HK-2 (cell line): ENCODE measurements at regions not wholly inside any gene's neighbourhood (a gene's known extent, or its start where the extent isn't known, plus 50 kb on each side); places are given as distances from the start of the nearest gene placed in this dataset.

Experiments used
- DNase-seq: peaks from one replicate; pipeline ENCODE4 v3.0.0-alpha.2; 2018; ENCODE audit not compliant: unreplicated experiment

- DNase-seq, result no peak
Measured at GRCh38 chr7:81606078-81606863, 163.6 kb downstream of the HGF start.

GRCh38 chr7:81605493-81605892, 164.4 kb downstream of the HGF start:
- DNase-seq, result no peak

GRCh38 chr7:81604808-81605174, 165.1 kb downstream of the HGF start:
- DNase-seq, result peak; percentile 13

GRCh38 chr7:81604075-81604807, 165.6 kb downstream of the HGF start:
- DNase-seq, result peak; percentile 81

- no peak for DNase-seq
Measured at GRCh38 chr7:81600608-81601007, 169.2 kb downstream of the HGF start.

- DNase-seq, result no peak
Measured at GRCh38 chr7:81598951-81599350, 170.9 kb downstream of the HGF start.

- no peak for DNase-seq
Measured at GRCh38 chr7:81594767-81595166, 175.1 kb downstream of the HGF start.

GRCh38 chr7:81590131-81590530, 179.7 kb downstream of the HGF start:
- no peak for DNase-seq

GRCh38 chr7:81584667-81585066, 185.2 kb downstream of the HGF start:
- no peak for DNase-seq

- no peak for DNase-seq
Measured at GRCh38 chr7:81583882-81584533, 185.8 kb downstream of the HGF start.

GRCh38 chr7:81583090-81583489, 186.8 kb downstream of the HGF start:
- DNase-seq, result no peak

GRCh38 chr7:81577642-81578340, 192.1 kb downstream of the HGF start:
- DNase-seq, result no peak

- no peak for DNase-seq
Measured at GRCh38 chr7:81574723-81575326, 195.0 kb downstream of the HGF start.

- DNase-seq, result no peak
Measured at GRCh38 chr7:81573932-81574331, 195.9 kb downstream of the HGF start.

- no peak for DNase-seq
Measured at GRCh38 chr7:81573128-81573527, 196.7 kb downstream of the HGF start.

GRCh38 chr7:81562581-81562980, 207.3 kb downstream of the HGF start:
- DNase-seq, result no peak

GRCh38 chr7:81560708-81561107, 209.1 kb downstream of the HGF start:
- no peak for DNase-seq

- DNase-seq, result no peak
Measured at GRCh38 chr7:81549484-81550016, 220.3 kb downstream of the HGF start.

GRCh38 chr7:81534996-81535395, 234.9 kb downstream of the HGF start:
- no peak for DNase-seq

- DNase-seq, result no peak
Measured at GRCh38 chr7:81534446-81534845, 235.4 kb downstream of the HGF start.

GRCh38 chr7:81533931-81534330, 235.9 kb downstream of the HGF start:
- DNase-seq, result no peak

GRCh38 chr7:81533426-81533825, 236.4 kb downstream of the HGF start:
- DNase-seq, result no peak
